WI38 (cell line): ENCODE measurements at regions not wholly inside any gene's neighbourhood (a gene's known extent, or its start where the extent isn't known, plus 50 kb on each side); places are given as distances from the start of the nearest gene placed in this dataset.

Source experiments
- H3K4me3 ChIP-seq: 2 replicates; pipeline ENCODE4 v1.5.1; 2011; ENCODE audit warnings: low read depth, mild to moderate bottlenecking, control low read depth, low read length
- TF ChIP-seq, protein P1 (sequence below): IDR thresholded peaks from 2 replicates; pipeline ENCODE4 v1.5.1; 2012; ENCODE audit warnings: low read depth, mild to moderate bottlenecking, control low read depth, low read length

DNA sequence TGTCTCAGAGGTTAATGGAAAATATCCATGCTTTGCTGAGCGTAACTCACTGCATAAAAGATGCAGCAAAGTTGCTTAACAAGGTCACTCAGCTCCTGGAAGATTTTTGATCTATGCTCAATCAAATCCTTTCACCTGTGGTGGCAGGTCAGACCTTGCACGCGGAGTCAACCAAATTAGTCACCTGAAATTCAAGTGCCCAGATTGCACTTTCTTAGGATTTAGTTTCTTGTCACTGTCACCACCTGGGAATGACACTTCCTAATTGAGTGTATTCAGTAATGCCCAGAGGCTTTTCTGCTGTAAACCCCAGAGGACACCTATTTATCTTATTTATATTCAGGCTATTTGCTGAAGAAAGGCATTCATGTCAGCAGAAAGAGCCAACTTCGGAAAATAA is 215.8 kb upstream of the SMIM31 start:
- no peak overlapping the region for H3K4me3 ChIP-seq
- TF ChIP-seq, protein P1, sequence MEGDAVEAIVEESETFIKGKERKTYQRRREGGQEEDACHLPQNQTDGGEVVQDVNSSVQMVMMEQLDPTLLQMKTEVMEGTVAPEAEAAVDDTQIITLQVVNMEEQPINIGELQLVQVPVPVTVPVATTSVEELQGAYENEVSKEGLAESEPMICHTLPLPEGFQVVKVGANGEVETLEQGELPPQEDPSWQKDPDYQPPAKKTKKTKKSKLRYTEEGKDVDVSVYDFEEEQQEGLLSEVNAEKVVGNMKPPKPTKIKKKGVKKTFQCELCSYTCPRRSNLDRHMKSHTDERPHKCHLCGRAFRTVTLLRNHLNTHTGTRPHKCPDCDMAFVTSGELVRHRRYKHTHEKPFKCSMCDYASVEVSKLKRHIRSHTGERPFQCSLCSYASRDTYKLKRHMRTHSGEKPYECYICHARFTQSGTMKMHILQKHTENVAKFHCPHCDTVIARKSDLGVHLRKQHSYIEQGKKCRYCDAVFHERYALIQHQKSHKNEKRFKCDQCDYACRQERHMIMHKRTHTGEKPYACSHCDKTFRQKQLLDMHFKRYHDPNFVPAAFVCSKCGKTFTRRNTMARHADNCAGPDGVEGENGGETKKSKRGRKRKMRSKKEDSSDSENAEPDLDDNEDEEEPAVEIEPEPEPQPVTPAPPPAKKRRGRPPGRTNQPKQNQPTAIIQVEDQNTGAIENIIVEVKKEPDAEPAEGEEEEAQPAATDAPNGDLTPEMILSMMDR, result no peak

DNA sequence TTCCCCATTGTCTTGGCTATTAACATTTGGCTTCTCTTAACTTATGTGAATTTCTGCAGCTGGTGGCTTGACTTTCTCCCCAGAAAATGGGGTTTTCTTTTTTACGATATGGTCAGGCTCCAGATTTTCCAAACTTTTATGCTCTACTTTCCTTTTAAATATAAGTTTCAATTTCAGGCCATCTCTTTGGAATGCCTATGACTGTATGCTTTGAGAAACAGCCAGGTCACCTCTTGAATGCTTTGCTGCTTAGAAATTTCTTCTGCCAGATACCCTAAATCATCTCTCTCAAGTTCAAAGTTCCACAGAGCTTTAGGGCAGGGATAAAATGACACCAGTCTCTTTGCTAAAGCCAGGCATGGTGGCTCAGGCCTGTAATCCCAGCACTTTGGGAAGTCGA is 212.9 kb upstream of the SMIM31 start:
- H3K4me3 ChIP-seq, result no peak overlapping the region
- TF ChIP-seq, protein P1, result no peak

DNA sequence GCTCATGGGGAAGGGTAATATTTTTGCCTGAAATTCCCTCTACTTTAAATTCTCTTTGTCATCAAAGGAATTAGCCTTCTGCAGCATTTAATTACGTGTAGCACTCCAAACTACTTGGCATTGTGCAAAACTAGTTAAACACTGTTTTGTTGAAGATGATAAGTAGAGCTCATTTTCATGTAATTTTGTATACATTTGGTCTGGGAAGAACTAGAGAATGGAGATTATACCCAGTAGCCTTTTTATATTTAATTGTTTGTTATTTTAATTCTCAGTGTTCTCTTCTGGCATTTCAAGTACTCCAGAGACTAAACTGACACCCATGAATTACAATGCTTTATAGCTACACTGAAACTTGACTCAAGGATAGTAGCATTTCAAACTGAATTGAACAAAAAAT is 211.5 kb upstream of the SMIM31 start:
- no peak overlapping the region for H3K4me3 ChIP-seq
- TF ChIP-seq, protein P1, result no peak

DNA sequence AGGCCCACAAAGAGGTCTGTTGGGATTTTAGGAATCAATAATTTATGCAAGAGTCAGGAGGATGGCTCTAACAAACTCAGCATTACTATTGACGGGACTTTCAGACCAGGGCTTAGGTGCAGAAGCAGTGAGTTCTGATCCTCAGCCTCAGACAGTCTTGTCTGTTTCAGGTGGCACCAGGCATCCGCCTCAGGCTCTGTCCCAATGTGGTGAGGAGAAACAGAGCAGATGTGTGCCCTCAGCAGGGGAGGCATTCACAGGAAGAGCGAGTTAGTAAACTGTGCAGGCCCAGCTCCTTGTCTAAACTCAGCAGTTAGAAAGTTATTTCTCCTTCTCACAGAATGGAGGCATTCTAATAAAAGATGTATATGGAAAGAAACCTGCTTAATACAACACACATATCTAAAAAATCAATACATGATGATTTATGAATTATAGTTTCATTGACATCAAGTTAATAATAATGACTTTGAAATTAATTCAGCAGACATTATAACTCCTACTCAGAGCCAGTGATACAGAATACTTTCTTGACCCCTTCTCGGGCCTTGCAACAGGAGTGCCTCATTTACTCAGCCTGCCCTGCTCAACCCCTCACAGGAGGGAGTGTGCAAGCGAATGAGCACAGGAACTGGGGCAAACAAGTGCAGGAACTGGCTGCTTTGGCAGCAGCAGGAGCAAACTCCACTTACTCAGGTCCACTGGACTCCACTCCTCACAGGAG is 202.8 kb upstream of the SMIM31 start:
- TF ChIP-seq, protein P1, result no peak
- no peak overlapping the region for H3K4me3 ChIP-seq

DNA sequence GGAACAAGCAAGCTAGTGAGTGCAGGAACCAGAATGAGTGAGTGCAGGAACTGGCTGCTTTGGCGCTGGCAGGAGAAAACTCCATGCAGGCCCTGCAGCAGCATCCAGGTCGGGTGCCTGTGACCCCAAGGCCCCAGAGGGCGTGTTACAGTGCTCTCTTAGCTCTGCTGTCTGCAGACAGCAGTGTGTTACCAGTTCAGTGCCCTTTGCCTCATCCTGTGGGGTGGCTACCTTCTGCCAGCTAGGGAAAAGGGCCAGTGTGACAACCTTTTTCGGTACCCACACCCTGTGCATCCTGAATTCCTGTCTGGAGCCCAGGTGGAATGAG is 202.3 kb upstream of the SMIM31 start:
- TF ChIP-seq, protein P1, result no peak
- H3K4me3 ChIP-seq, result no peak overlapping the region

DNA sequence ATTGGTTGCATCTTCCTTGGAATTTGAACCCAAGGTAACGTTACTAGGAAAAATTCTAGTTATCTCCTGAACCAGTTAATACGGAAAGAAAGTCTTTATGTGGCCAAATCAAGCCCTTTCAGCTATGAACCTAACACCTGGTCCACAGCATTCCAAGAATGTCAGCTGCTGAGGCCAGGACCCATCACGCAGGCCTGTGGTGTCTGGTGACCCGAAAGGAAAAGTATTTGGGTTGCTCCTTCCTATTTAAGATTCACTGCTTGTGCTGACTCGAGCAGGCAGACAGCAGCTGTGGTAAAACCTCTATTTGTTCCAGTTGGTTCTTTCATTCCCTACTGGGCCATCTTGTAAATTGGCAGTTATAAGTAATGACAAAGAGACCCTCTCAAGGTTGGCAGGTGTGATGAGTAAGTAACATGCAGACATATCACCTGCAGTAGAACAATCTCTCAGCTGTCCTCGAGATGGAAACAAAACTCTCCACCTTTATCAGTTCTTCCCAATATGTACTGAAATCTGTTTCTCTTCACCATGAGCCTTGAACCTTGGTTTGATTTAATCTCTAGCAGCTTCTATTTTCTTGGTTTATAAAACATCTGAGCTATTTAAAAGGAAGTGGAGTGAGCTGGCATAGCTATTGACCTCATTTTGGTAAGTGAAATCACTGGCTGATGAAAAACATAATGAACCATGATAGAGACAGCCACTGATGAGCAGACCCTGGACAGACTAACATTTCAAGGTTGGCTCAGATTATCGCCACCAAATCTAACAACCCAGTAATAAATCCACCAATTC is 182.1 kb upstream of the SMIM31 start:
- TF ChIP-seq, protein P1, result no peak

DNA sequence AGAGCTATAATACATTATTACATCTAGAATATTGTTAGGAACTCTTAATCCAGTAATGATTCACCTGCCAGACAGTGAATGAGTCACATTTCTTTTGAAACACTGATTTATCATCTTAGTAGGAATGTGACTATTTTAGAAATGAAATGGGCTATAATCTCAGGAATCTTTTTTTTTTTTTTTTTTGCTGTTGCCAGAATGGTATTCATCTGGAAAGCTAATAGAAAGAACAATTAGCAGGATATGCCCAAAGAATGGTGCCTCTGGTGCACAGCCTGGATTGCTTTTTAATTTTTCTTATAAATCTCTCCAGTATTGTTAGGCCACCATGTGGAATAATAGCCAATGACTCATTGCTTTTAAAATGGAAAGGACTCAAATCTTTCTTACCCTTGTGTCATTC is 181.1 kb upstream of the SMIM31 start:
- H3K4me3 ChIP-seq, result no peak overlapping the region
- TF ChIP-seq, protein P1, result no peak

More for the DNA sequence above, 182.1 kb upstream of the SMIM31 start:
- H3K4me3 ChIP-seq, result no peak overlapping the region
